IMR-90 (cell line): ENCODE measurements at regions not wholly inside any gene's neighbourhood (a gene's known extent, or its start where the extent isn't known, plus 50 kb on each side); places are given as distances from the start of the nearest gene placed in this dataset.

Source experiments
- ATAC-seq: fragments of 200-7000 bp; cut with Tn5 transposase; 2 replicates; pipeline ENCODE4 v1.9.1; 2020; ENCODE audit warnings: low read depth, mild to moderate bottlenecking, moderate library complexity
- BruUV-seq: library from RNA; stranded (reverse); fragments of 400-500 nt; replicated peaks from 2 replicates; lab custom pipeline; 2021; lab: Mats Ljungman, UMichigan
- CTCF ChIA-PET: fragments of 300-600 bp; formaldehyde crosslinking; extraction: SDS; loops from one replicate; lab custom pipeline; 2021; ENCODE audit warnings: antibody characterized with exemption; lab: Yijun Ruan, JAX
- POLR2A ChIA-PET: fragments of 300-600 bp; sonication (Branson Sonifier 250); formaldehyde crosslinking; loops from one replicate; lab custom pipeline; 2022; ENCODE audit warnings: antibody characterized with exemption; ENCODE audit not compliant: unreplicated experiment; lab: Charles Lee
- DNase-seq: peaks from one replicate; pipeline ENCODE4 v3.0.0; 2013
- H2AFZ ChIP-seq: replicated peaks from 2 replicates; pipeline ENCODE3; 2013; ENCODE audit warnings: low read length, mild to moderate bottlenecking; ENCODE audit not compliant: poor library complexity
- H2AK5ac ChIP-seq: 2 replicates; pipeline ENCODE4 v1.6.1; 2013; ENCODE audit warnings: low read depth, low read length, inconsistent platforms
- H2AK9ac ChIP-seq: replicated peaks from 2 replicates; pipeline ENCODE3; 2013; ENCODE audit warnings: mild to moderate bottlenecking, low read depth, low read length, moderate library complexity; ENCODE audit not compliant: poor library complexity
- H2BK120ac ChIP-seq: 2 replicates; pipeline ENCODE4 v1.6.1; 2013; ENCODE audit warnings: low read depth, low read length, inconsistent platforms
- H2BK15ac ChIP-seq: 3 replicates; pipeline ENCODE4 v1.6.1; 2013; ENCODE audit warnings: low read depth, low read length, inconsistent platforms
- H2BK20ac ChIP-seq: 2 replicates; pipeline ENCODE4 v1.6.1; 2013; ENCODE audit warnings: low read depth, mild to moderate bottlenecking, inconsistent platforms, low read length, moderate library complexity
- H2BK5ac ChIP-seq: 2 replicates; pipeline ENCODE4 v1.6.1; 2013; ENCODE audit warnings: mild to moderate bottlenecking, low read depth, low read length, inconsistent platforms; ENCODE audit not compliant: poor library complexity, severe bottlenecking
- H3K14ac ChIP-seq: replicated peaks from 2 replicates; pipeline ENCODE4 v1.6.1; 2013; ENCODE audit warnings: low read depth, low read length, inconsistent platforms
- H3K18ac ChIP-seq: 2 replicates; pipeline ENCODE4 v1.6.1; 2013; ENCODE audit warnings: low read depth, low read length, control low read depth
- H3K23ac ChIP-seq: 2 replicates; pipeline ENCODE4 v1.6.1; 2013; ENCODE audit warnings: low read depth, low read length, inconsistent platforms
- H3K27ac ChIP-seq: 2 replicates; pipeline ENCODE4 v1.5.1; 2013; ENCODE audit warnings: mild to moderate bottlenecking, control low read depth, low read length; ENCODE audit not compliant: insufficient read depth
- H3K27me3 ChIP-seq: 2 replicates; pipeline ENCODE4 v1.6.1; 2013; ENCODE audit warnings: low read length; ENCODE audit not compliant: control insufficient read depth, insufficient read depth
- H3K36me3 ChIP-seq: 2 replicates; pipeline ENCODE4 v1.6.1; 2013; ENCODE audit warnings: low read length, mixed read lengths; ENCODE audit not compliant: control insufficient read depth, insufficient read depth
- H3K4ac ChIP-seq: 2 replicates; pipeline ENCODE4 v1.6.1; 2013; ENCODE audit warnings: low read depth, low read length, inconsistent platforms
- H3K4me1 ChIP-seq: 2 replicates; pipeline ENCODE4 v1.6.1; 2013; ENCODE audit warnings: low read length, mixed read lengths; ENCODE audit not compliant: control insufficient read depth, insufficient read depth
- H3K4me2 ChIP-seq: 2 replicates; pipeline ENCODE4 v1.6.1; 2013; ENCODE audit warnings: low read depth, mild to moderate bottlenecking, control low read depth, low read length, moderate library complexity
- H3K4me3 ChIP-seq: 2 replicates; pipeline ENCODE4 v1.5.1; 2013; ENCODE audit warnings: low read depth, mild to moderate bottlenecking, control low read depth, low read length, moderate library complexity; ENCODE audit not compliant: insufficient read depth
- H3K56ac ChIP-seq: 2 replicates; pipeline ENCODE4 v1.6.1; 2013; ENCODE audit warnings: low read length, inconsistent platforms; ENCODE audit not compliant: insufficient read depth; ENCODE audit errors: extremely low read depth
- H3K79me1 ChIP-seq, 2 experiments: 2 replicates each; pipeline ENCODE4 v1.6.1; 2013; ENCODE audit warnings: low read length in 2 of 2, inconsistent platforms in 1 of 2, low read depth in 1 of 2
- H3K9ac ChIP-seq: 2 replicates; pipeline ENCODE4 v1.6.1; 2013; ENCODE audit warnings: low read depth, low read length, control low read depth
- H3K9me1 ChIP-seq: 2 replicates; pipeline ENCODE4 v1.6.1; 2013; ENCODE audit warnings: low read length, inconsistent platforms; ENCODE audit not compliant: insufficient read depth
- H3K9me3 ChIP-seq: 2 replicates; pipeline ENCODE4 v1.6.1; 2013; ENCODE audit warnings: low read length; ENCODE audit not compliant: control insufficient read depth, insufficient read depth
- H4K20me1 ChIP-seq: 2 replicates; pipeline ENCODE4 v1.6.1; 2013; ENCODE audit warnings: low read length, inconsistent platforms; ENCODE audit not compliant: insufficient read depth
- H4K5ac ChIP-seq: 2 replicates; pipeline ENCODE4 v1.6.1; 2013; ENCODE audit warnings: mild to moderate bottlenecking, low read depth, low read length, control low read depth
- H4K8ac ChIP-seq, 2 experiments: 2 replicates each; pipeline ENCODE4 v1.6.1; 2013; ENCODE audit warnings: low read depth in 2 of 2, low read length in 2 of 2, control low read depth in 1 of 2, inconsistent platforms in 1 of 2
- H4K91ac ChIP-seq: 2 replicates; pipeline ENCODE4 v1.6.1; 2013; ENCODE audit warnings: low read depth, low read length, inconsistent platforms; ENCODE audit not compliant: insufficient read depth
- BHLHE40 ChIP-seq: fragments of 150-350 bp; IDR thresholded peaks from 2 replicates; pipeline ENCODE4 v1.6.1; 2016; ENCODE audit warnings: mild to moderate bottlenecking, low read depth, low read length
- CEBPB ChIP-seq: IDR thresholded peaks from 2 replicates; pipeline ENCODE4 v1.6.1; 2012; ENCODE audit warnings: low read depth, low read length, improper control_type of control experiment
- CHD1 ChIP-seq: IDR thresholded peaks from 2 replicates; pipeline ENCODE4 v1.6.1; 2012; ENCODE audit warnings: low read depth, low read length, improper control_type of control experiment
- CTCF ChIP-seq: conservative IDR thresholded peaks from 2 replicates; pipeline ENCODE4 v1.5.1; 2012; ENCODE audit warnings: mild to moderate bottlenecking, low read depth, low read length, improper control_type of control experiment
- ELK1 ChIP-seq: fragments of 150-350 bp; IDR thresholded peaks from 2 replicates; pipeline ENCODE4 v1.6.1; 2016; ENCODE audit warnings: low read depth, mild to moderate bottlenecking, low read length, moderate library complexity, borderline replicate concordance
- FOS ChIP-seq: fragments of 150-350 bp; IDR thresholded peaks from 2 replicates; pipeline ENCODE4 v1.6.1; 2016; ENCODE audit warnings: low read depth, low read length
- MAFK ChIP-seq: IDR thresholded peaks from 2 replicates; pipeline ENCODE4 v1.6.1; 2012; ENCODE audit warnings: low read depth, low read length, improper control_type of control experiment
- MAZ ChIP-seq: IDR thresholded peaks from 2 replicates; pipeline ENCODE4 v1.6.1; 2012; ENCODE audit warnings: low read depth, mild to moderate bottlenecking, low read length, improper control_type of control experiment, moderate library complexity, borderline replicate concordance
- MXI1 ChIP-seq: IDR thresholded peaks from 2 replicates; pipeline ENCODE4 v1.6.1; 2012; ENCODE audit warnings: low read depth, mild to moderate bottlenecking, low read length, moderate library complexity, borderline replicate concordance
- NFE2L2 ChIP-seq: fragments of 150-350 bp; IDR thresholded peaks from 2 replicates; pipeline ENCODE4 v1.6.1; 2016; ENCODE audit warnings: low read depth, mild to moderate bottlenecking, low read length
- POLR2A ChIP-seq: IDR thresholded peaks from 2 replicates; pipeline ENCODE4 v1.6.1; 2012; ENCODE audit warnings: mild to moderate bottlenecking, low read depth, low read length
- RAD21 ChIP-seq: IDR thresholded peaks from 2 replicates; pipeline ENCODE4 v1.6.1; 2012; ENCODE audit warnings: low read length, improper control_type of control experiment
- RCOR1 ChIP-seq: IDR thresholded peaks from 2 replicates; pipeline ENCODE4 v1.6.1; 2012; ENCODE audit warnings: mild to moderate bottlenecking, low read length, improper control_type of control experiment; ENCODE audit not compliant: insufficient replicate concordance
- RFX5 ChIP-seq: IDR thresholded peaks from 2 replicates; pipeline ENCODE4 v1.8.0; 2012; ENCODE audit warnings: low read depth, mild to moderate bottlenecking, low read length, moderate library complexity
- SMC3 ChIP-seq: fragments of 150-350 bp; IDR thresholded peaks from 2 replicates; pipeline ENCODE4 v1.6.1; 2016; ENCODE audit warnings: low read depth, mild to moderate bottlenecking, antibody characterized with exemption, low read length, moderate library complexity
- USF2 ChIP-seq: fragments of 150-350 bp; IDR thresholded peaks from 2 replicates; pipeline ENCODE4 v1.6.1; 2017; ENCODE audit warnings: mild to moderate bottlenecking, antibody characterized with exemption, low read length, low read depth
- WGBS, 2 experiments: methylation state at CpG; one replicate each; pipeline versions ENCODE4 v1.1.5 to v1.1.7; 2013; ENCODE audit warnings: missing lambda C conversion rate in 2 of 2; ENCODE audit not compliant: insufficient read length in 1 of 2; ENCODE audit errors: extremely low coverage in 2 of 2; 5-methylcytosine and 5-hydroxymethylcytosine counted together
- dilution Hi-C: fragments of 300-500 bp; cut with HindIII; formaldehyde crosslinking; loops from one replicate; pipeline ENCODE4 v1.14.3; 2018; ENCODE audit warnings: low sequenced_read_pairs; ENCODE audit not compliant: unreplicated experiment
- in situ Hi-C: fragments of 300-500 bp; cut with MboI; formaldehyde crosslinking; loops from 3 replicates; pipeline ENCODE4 v1.14.3; 2019; ENCODE audit warnings: low sequenced_read_pairs, inconsistent platforms, mixed read lengths
- intact Hi-C: fragments of 100-400 bp; cut with micrococcal nuclease; formaldehyde crosslinking; loops from 2 replicates; pipeline ENCODE4 v1.10.0; 2022

- CTCF ChIA-PET: no interaction called here
- Histone ChIP-seq H3K23ac (no peak overlapping the region), H3K14ac (no peak overlapping the region), H2AFZ (no peak overlapping the region), H2AK5ac (no peak overlapping the region), H3K27ac (no peak overlapping the region), H3K4me1 (no peaks in the 10 kb centered on the region), H2BK20ac (no peak overlapping the region), H3K4ac (no peak overlapping the region), H2BK5ac (no peak overlapping the region), H3K9ac (no peak overlapping the region), H2BK120ac (no peak overlapping the region), H2AK9ac (no peak overlapping the region), H2BK15ac (no peak overlapping the region), H3K79me1 (peaks cover 28 to 64% of the 10 kb centered on the region in 2 experiments; a peak in 3 of 4 replicates), H4K20me1 (peaks cover 26% of the 10 kb centered on the region; the same call in 1 of the 2 replicates), H3K4me2 (no peak overlapping the region), H3K36me3 (peaks cover 8% of the 10 kb centered on the region), H3K27me3 (no peaks in the 10 kb centered on the region), H4K8ac (no peak overlapping the region), H4K5ac (no peak overlapping the region), H3K9me3 (no peaks in the 10 kb centered on the region), H3K9me1 (peaks cover 7% of the 10 kb centered on the region; the same call in 1 of the 2 replicates), H3K56ac (no peak overlapping the region), H3K4me3 (no peak overlapping the region), H3K18ac (no peak overlapping the region), H4K91ac (no peak overlapping the region)
- no peak for DNase-seq
- intact Hi-C loops (no loop called here), in situ Hi-C loops (no loop called here), dilution Hi-C loops (no loop called here)
- POLR2A ChIA-PET: no interaction called here
- TF ChIP-seq USF2 (no peak), BHLHE40 (no peak), FOS (no peak), MXI1 (no peak), RFX5 (no peak), NFE2L2 (no peak), CTCF (no peak), CEBPB (no peak), RCOR1 (no peak), RAD21 (no peak), MAFK (no peak), MAZ (no peak), SMC3 (no peak), CHD1 (no peak), ELK1 (no peak), POLR2A (no peak)
- BruUV-seq: no TSS peak
- ATAC-seq: no peak
- WGBS, 2 experiments: 100% methylated on average over 1 of the region's 5 CpGs; no CpG with 5 or more reads in 1 of the 2 experiments
Measured at GRCh38 chr7:131021460-131021859, 287.5 kb upstream of the KLF14 start.
